ENCODE measurements at regions not wholly inside any gene's neighbourhood (a gene's known extent, or its start where the extent isn't known, plus 50 kb on each side); places are given as distances from the start of the nearest gene placed in this dataset.
"Not testable (repeated sequence)": the region's sequence is repeated elsewhere in the genome, so short reads cannot be mapped to it uniquely, and the experiment has no call there.

- DNase-seq = no peak
Observed at GRCh38 chr21:28877318-28877884, 115.3 kb downstream of the LTN1 start.

GRCh38 chr21:28875078-28875477, 117.6 kb downstream of the LTN1 start:
- no peak for DNase-seq

DNA sequence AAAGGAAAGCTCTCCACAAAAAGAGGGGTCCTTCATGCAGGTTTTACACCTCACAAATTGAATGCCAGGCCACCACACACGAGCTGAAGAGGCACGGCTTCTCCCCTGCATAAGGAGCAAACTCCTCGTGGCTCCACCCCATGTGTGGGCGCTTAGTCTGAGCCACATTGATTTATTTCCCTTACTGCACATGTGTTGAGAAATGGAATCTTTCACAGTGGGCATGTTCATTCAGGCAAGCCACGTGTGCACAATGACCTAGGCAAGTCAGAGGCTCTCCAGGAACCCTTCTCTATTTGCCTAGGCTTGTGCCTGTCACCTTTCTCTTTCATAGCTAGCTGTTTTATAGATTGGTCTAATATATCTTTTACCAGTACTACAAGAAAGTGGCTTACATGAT, 120.5 kb downstream of the LTN1 start:
- DNase-seq = no peak

GRCh38 chr21:28871388-28872010, 121.2 kb downstream of the LTN1 start:
- no peak for DNase-seq

- DNase-seq = no peak
Observed at GRCh38 chr21:28867401-28867800, 125.3 kb downstream of the LTN1 start.

DNA sequence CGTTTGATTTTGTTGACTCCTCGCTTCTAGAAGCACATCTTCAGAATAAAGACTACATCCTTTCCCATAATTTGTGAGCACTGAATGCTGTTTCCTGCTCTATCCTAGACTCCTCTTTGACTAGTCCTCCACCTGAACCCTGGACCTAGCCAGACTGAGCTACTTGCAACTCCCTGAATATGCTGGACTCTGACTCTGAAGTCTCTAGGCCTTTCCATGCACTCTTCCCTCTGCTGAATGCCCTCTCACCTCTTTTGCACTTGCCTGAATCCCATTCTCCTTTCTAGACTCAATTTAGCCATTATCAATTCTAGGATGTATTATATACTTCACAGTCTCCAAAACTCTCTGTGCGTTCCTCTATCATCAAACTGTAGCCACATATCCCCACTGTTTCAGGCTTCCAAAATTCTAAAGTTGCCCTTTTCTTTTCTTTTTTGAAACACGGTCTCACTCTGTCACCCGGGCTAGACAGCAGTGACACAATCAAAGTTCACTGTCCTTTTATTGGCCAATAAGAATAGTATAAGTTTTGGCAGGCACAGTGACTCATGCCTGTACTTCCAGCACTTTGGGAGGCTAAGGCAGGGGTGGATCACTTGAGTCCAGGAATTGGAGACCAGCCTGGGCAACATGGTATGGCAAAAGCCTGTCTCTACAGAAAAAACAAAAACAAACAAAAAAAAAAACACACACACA, 127.0 kb downstream of the LTN1 start:
- no peak for DNase-seq

DNA sequence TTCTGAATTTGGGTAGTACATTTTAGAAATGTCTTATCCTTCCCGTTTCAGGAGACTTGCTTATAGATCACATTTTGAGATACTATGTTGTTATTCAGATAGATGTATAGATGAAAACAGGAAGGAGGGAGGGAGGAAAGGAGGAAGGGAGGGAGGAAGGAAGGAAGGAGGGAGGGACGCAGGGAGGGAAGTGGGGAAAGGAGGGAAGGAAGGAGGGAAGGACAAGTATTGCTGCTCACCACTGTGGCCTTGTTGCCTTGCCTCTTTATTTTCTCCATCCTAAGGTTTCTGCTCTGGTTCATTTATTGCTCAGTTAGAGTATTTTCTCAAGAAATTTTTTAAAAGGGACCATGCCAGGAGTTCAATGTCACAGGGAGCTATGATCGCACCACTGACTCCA, 134.3 kb downstream of the LTN1 start:
- DNase-seq = no peak

DNA sequence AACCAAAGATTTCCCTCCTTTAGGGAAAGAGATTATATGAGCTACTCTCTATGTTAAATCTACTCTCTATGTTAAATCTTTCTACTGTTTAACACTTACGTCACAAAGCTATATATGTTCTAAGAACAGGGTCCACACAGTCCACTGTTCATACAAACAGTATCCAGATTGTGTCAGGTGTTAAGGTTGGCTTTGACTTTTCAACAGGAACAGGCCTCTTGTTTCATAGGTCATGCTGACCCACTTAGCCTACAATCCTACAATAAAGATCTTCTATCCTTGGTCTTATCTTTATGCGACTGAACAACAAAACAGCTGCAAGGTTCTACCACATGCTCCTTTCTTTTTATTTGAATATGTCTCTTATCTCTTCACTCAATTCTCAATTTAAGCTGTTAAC, 134.9 kb downstream of the LTN1 start:
- no peak for DNase-seq

- peak in 8 of 56 donors; percentile 1 to 20 (median 9) for DNase-seq
Observed at GRCh38 chr21:28856588-28857250, 136.0 kb downstream of the LTN1 start.

GRCh38 chr21:28852706-28853105, 140.0 kb downstream of the LTN1 start:
- no peak for DNase-seq

GRCh38 chr21:28851645-28852044, 141.0 kb downstream of the LTN1 start:
- DNase-seq = no peak

- not testable (repeated sequence) for DNase-seq
Observed at GRCh38 chr21:28839237-28839636, 153.4 kb downstream of the LTN1 start.

GRCh38 chr21:28837426-28837825, 155.3 kb downstream of the LTN1 start:
- not testable (repeated sequence) for DNase-seq

DNA sequence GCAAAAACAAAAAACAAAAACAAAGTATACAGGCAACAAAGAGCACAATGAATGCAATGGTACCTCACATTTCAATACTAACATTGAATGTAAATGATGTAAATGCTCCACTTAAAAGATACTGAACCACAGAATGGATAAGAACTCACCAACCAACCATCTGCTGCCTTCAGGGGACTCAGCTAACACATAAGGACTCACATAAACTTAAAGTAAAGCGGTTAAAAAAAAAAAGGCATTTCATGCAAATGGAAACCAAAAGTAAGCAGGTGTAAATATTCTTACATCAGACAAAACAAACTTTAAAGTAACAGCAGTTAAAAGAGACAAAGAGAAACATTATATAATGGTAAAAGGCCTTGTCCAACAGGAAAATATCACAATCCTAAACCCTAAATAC, 156.1 kb downstream of the LTN1 start:
- DNase-seq = not testable (repeated sequence)

GRCh38 chr21:28834335-28835238, 158.1 kb downstream of the LTN1 start:
- no peak for DNase-seq

- DNase-seq = no peak
Observed at GRCh38 chr21:28833609-28834008, 159.1 kb downstream of the LTN1 start.

GRCh38 chr21:28833182-28833581, 159.5 kb downstream of the LTN1 start:
- no peak for DNase-seq

DNA sequence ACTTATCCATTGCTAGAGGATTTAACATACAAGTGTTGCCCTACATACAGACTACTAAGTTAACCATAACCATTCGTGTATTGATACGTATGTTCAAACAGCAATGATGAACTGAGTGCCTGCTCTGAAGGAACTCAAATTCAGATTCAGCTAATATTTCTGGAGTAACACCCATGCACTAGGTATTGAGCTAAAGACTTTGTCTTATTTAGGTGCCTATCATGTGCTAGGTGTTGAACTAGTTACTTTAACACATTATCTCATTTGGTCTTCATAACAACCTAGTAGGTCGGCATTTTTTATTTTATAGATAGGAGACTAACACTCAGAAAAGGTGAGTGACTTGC, 160.0 kb downstream of the LTN1 start:
- no peak for DNase-seq

DNA sequence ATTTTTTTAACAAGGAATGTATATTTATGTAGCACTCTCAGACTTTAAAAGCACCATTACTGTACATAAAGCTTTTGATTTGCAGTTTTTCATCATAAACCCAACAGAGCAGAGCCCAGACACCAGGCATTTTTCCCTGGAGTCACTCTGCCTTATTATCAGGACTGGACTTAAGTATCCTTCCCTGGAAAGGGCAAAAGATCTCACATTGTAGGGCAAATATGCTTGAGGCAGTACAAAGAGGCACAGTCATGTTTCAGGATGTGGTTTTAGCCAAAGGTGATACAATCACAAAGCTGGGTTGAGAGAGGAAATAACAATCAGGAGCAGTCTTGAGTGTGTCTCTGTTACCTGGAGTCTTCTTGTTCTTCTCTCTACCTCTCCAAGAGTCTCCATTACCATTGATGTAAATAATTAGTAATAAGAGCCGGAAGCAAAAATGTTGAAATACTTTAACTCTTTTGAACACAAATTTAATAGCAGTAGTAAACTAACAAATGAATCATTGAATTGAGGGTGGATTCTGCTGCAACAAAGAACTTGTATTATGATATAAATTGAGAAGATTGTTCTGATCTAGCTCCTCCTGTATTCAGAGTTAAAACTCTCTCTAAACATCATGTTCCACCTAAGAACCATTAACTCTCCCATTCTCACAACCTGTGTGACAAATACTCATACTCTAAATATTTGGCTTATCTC, 160.5 kb downstream of the LTN1 start:
- DNase-seq = no peak

DNA sequence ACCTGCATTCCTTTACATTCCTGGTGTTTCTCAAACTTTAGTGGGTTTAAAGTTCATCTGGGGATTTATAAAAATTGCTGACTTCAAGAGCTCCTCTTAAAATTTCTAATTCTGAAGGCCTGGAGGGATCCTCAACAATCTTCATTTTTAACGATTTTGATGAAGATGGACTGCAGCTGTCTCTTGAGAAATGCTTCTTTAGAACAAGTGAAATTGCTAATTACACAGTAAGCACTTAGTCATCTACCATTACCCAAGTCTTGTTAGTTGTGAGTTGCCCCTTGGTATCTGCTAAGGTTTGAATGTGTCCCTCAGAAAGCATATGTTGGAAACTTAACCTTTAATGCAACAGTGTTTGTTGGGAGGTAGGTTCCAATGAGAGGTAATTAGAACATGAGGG, 163.7 kb downstream of the LTN1 start:
- no peak for DNase-seq

DNA sequence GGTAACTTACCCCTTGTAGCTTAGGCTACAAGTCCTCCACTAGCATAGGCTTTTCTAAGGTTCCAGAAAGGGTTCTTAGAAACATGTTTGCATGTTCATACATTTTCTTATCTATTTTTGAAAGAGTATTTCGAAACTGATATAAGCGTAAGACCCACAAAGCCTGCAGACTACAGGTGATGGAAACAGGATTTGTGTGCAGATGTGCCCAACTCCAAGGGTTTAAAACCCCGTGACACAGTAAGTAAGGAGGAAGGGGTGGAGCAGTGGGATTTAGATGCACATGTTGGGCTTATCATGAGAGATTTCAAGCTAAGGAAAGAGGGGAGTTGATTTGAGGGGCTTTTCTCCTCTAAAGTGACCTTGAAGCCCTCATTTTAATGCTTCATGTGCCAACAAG, 164.7 kb downstream of the LTN1 start:
- DNase-seq = no peak
